Activated naive CD4-positive, alpha-beta T cell treated with anti-CD3 and anti-CD28 coated beads for 36 hours (primary cell): ENCODE measurements at regions not wholly inside any gene's neighbourhood (a gene's known extent, or its start where the extent isn't known, plus 50 kb on each side); places are given as distances from the start of the nearest gene placed in this dataset.

ENCODE experiments used
- CTCF ChIA-PET: fragments of 350-600 bp; sonication (Branson Sonifier 250); formaldehyde crosslinking; loops from one replicate; lab custom pipeline; 2021; ENCODE audit warnings: antibody characterized with exemption; lab: Charles Lee
- DNase-seq: peaks from one replicate; pipeline ENCODE4 v3.0.0-alpha.2; 2020
- H3K27ac Mint-ChIP-seq: one replicate; pipeline ENCODE4 v1.8.0; 2021; ENCODE audit warnings: mild to moderate bottlenecking, mixed read lengths
- H3K27me3 Mint-ChIP-seq: one replicate; pipeline ENCODE4 v1.8.0; 2021; ENCODE audit warnings: low read depth, mixed read lengths
- H3K36me3 Mint-ChIP-seq: one replicate; pipeline ENCODE4 v1.8.0; 2021; ENCODE audit warnings: low read depth, mixed read lengths
- H3K4me1 Mint-ChIP-seq: one replicate; pipeline ENCODE4 v1.8.0; 2021; ENCODE audit warnings: low read depth, mixed read lengths
- H3K4me3 Mint-ChIP-seq: one replicate; pipeline ENCODE4 v1.8.0; 2021; ENCODE audit warnings: mild to moderate bottlenecking, moderate library complexity, mixed read lengths
- H3K9me3 Mint-ChIP-seq: one replicate; pipeline ENCODE4 v1.8.0; 2021; ENCODE audit warnings: mixed read lengths
- intact Hi-C: fragments of 100-400 bp; cut with micrococcal nuclease; formaldehyde crosslinking; loops from one replicate; pipeline ENCODE4 v1.15.1; 2023

GRCh38 chr7:12138421-12138820 is 72.7 kb upstream of the TMEM106B start:
- Mint-ChIP-seq H3K9me3 (peaks cover 2% of the 10 kb centered on the region), H3K27me3 (no peaks in the 10 kb centered on the region), H3K27ac (no peak overlapping the region), H3K4me1 (no peaks in the 10 kb centered on the region), H3K4me3 (no peak overlapping the region), H3K36me3 (peaks cover 2% of the 10 kb centered on the region)
- intact Hi-C loops: no loop called here
- CTCF ChIA-PET: no interaction called here
- no peak for DNase-seq

GRCh38 chr7:12139416-12139815 is 71.7 kb upstream of the TMEM106B start:
- H3K36me3 Mint-ChIP-seq: peaks cover 2% of the 10 kb centered on the region
- intact Hi-C loops: no loop called here
- no peak overlapping the region for H3K27ac Mint-ChIP-seq
- no peaks in the 10 kb centered on the region for H3K4me1 Mint-ChIP-seq
- H3K27me3 Mint-ChIP-seq: no peaks in the 10 kb centered on the region
- CTCF ChIA-PET: interaction anchor here (0.6 kb wide), 1 partner anchor 1105 kb away, joined by 4 read pairs; no protein-coding TSS in a partner anchor
- no peak for DNase-seq
- H3K4me3 Mint-ChIP-seq: no peak overlapping the region
- H3K9me3 Mint-ChIP-seq: no peaks in the 10 kb centered on the region

GRCh38 chr7:12146813-12147212 is 64.3 kb upstream of the TMEM106B start:
- CTCF ChIA-PET: no interaction called here
- Mint-ChIP-seq H3K4me3 (no peak overlapping the region), H3K4me1 (no peaks in the 10 kb centered on the region), H3K9me3 (no peaks in the 10 kb centered on the region), H3K27ac (no peak overlapping the region), H3K36me3 (peaks cover 2% of the 10 kb centered on the region), H3K27me3 (no peaks in the 10 kb centered on the region)
- intact Hi-C loops: no loop called here
- DNase-seq: no peak

- intact Hi-C loops: no loop called here
- Mint-ChIP-seq H3K27me3 (no peaks in the 10 kb centered on the region), H3K9me3 (no peaks in the 10 kb centered on the region), H3K36me3 (no peaks in the 10 kb centered on the region), H3K4me1 (no peaks in the 10 kb centered on the region), H3K27ac (no peak overlapping the region), H3K4me3 (no peak overlapping the region)
- DNase-seq: no peak
- CTCF ChIA-PET: no interaction called here
These were observed 58.7 kb upstream of the TMEM106B start for GRCh38 chr7:12152196-12152918.

- Mint-ChIP-seq H3K4me1 (no peaks in the 10 kb centered on the region), H3K27me3 (no peaks in the 10 kb centered on the region), H3K27ac (no peak overlapping the region), H3K4me3 (no peak overlapping the region), H3K9me3 (no peaks in the 10 kb centered on the region), H3K36me3 (no peaks in the 10 kb centered on the region)
- DNase-seq: no peak
- CTCF ChIA-PET: no interaction called here
- intact Hi-C loops: no loop called here
These were observed 57.0 kb upstream of the TMEM106B start for GRCh38 chr7:12154119-12154518.

GRCh38 chr7:12157517-12157916 is 53.6 kb upstream of the TMEM106B start:
- Mint-ChIP-seq H3K9me3 (no peaks in the 10 kb centered on the region), H3K4me1 (no peaks in the 10 kb centered on the region), H3K27me3 (no peaks in the 10 kb centered on the region), H3K27ac (no peak overlapping the region), H3K36me3 (no peaks in the 10 kb centered on the region), H3K4me3 (no peak overlapping the region)
- CTCF ChIA-PET: interaction anchor here (0.6 kb wide), 1 partner anchor 11 kb away, joined by 5 read pairs; no protein-coding TSS in a partner anchor
- intact Hi-C loops: no loop called here
- DNase-seq: no peak

- CTCF ChIA-PET: no interaction called here
- Mint-ChIP-seq H3K27ac (no peak overlapping the region), H3K27me3 (no peaks in the 10 kb centered on the region), H3K4me3 (no peak overlapping the region), H3K9me3 (no peaks in the 10 kb centered on the region), H3K4me1 (no peaks in the 10 kb centered on the region), H3K36me3 (no peaks in the 10 kb centered on the region)
- no peak for DNase-seq
- intact Hi-C loops: no loop called here
These were observed 52.6 kb upstream of the TMEM106B start for GRCh38 chr7:12158334-12159060.

GRCh38 chr7:12161146-12161545 is 49.9 kb upstream of the TMEM106B start:
- no peak for DNase-seq
- no peak overlapping the region for H3K4me3 Mint-ChIP-seq
- H3K4me1 Mint-ChIP-seq: no peaks in the 10 kb centered on the region
- peaks cover 12% of the 10 kb centered on the region for H3K9me3 Mint-ChIP-seq
- H3K27me3 Mint-ChIP-seq: no peaks in the 10 kb centered on the region
- intact Hi-C loops: no loop called here
- CTCF ChIA-PET: no interaction called here
- H3K27ac Mint-ChIP-seq: no peak overlapping the region
- peaks cover 11% of the 10 kb centered on the region for H3K36me3 Mint-ChIP-seq
